ENCODE measurements at regions not wholly inside any gene's neighbourhood (a gene's known extent, or its start where the extent isn't known, plus 50 kb on each side); places are given as distances from the start of the nearest gene placed in this dataset.
"Not testable (repeated sequence)": the region's sequence is repeated elsewhere in the genome, so short reads cannot be mapped to it uniquely, and the experiment has no call there.

GRCh38 chr5:104033186-104033585, 470.6 kb upstream of the NUDT12 start:
- H3K27ac ChIP-seq (ENCODE audit: insufficient read depth, low read depth, low read length); CTCF ChIA-PET; FAIRE-seq; dilution Hi-C loops (cut with MboI; ENCODE audit: extremely low pct_ligation_motif_present, low sequenced_read_pairs); H3K27me3 ChIP-seq (ENCODE audit: control insufficient read depth in 2 of 2, insufficient read depth in 2 of 2, low read length in 2 of 2); H3K9ac ChIP-seq (replicated peaks; ENCODE audit: extremely low read depth, insufficient read depth, low read length); H3K9me1 ChIP-seq (replicated peaks; ENCODE audit: control insufficient read depth, extremely low read depth, insufficient read depth, low read length); H3K4me2 ChIP-seq (ENCODE audit: insufficient read depth, low read length); H4K20me1 ChIP-seq (replicated peaks; ENCODE audit: control insufficient read depth, extremely low read depth, insufficient read depth, low read length); H3K36me3 ChIP-seq (ENCODE audit: control insufficient read depth in 2 of 2, extremely low read depth in 1 of 2, insufficient read depth in 2 of 2, low read length in 2 of 2); H3K4me1 ChIP-seq (ENCODE audit: control insufficient read depth, extremely low read depth, insufficient read depth, low read length); H3K4me3 ChIP-seq (replicated peaks in 1 of 3; ENCODE audit: insufficient read depth in 1 of 3, low read depth in 1 of 3, low read length in 3 of 3); POLR2A ChIA-PET; H3K9me3 ChIP-seq (replicated peaks; ENCODE audit: control insufficient read depth, insufficient read depth, low read length); H2AFZ ChIP-seq (ENCODE audit: low read depth, low read length); DNase-seq (ENCODE audit: low read depth, low spot score); H3K79me2 ChIP-seq (ENCODE audit: control insufficient read depth, insufficient read depth, low read length); BruUV-seq (replicated peaks); intact Hi-C loops (cut with micrococcal nuclease): not testable (repeated sequence)

- DNase-seq (ENCODE audit: low read depth, low spot score), result no peak
- POLR2A ChIA-PET, result no interaction called here
- Histone ChIP-seq H3K79me2 (ENCODE audit: control insufficient read depth, insufficient read depth, low read length) (no peaks in the 10 kb centered on the region), H3K9me1 (replicated peaks; ENCODE audit: control insufficient read depth, extremely low read depth, insufficient read depth, low read length) (no peaks in the 10 kb centered on the region), H3K36me3 (ENCODE audit: control insufficient read depth in 2 of 2, extremely low read depth in 1 of 2, insufficient read depth in 2 of 2, low read length in 2 of 2) (no peaks in the 10 kb centered on the region), H3K9ac (replicated peaks; ENCODE audit: extremely low read depth, insufficient read depth, low read length) (no peak overlapping the region), H2AFZ (ENCODE audit: low read depth, low read length) (no peak overlapping the region), H3K4me1 (ENCODE audit: control insufficient read depth, extremely low read depth, insufficient read depth, low read length) (no peaks in the 10 kb centered on the region), H3K27me3 (ENCODE audit: control insufficient read depth in 2 of 2, insufficient read depth in 2 of 2, low read length in 2 of 2) (no peaks in the 10 kb centered on the region), H4K20me1 (replicated peaks; ENCODE audit: control insufficient read depth, extremely low read depth, insufficient read depth, low read length) (no peaks in the 10 kb centered on the region), H3K4me3 (replicated peaks in 1 of 3; ENCODE audit: insufficient read depth in 1 of 3, low read depth in 1 of 3, low read length in 3 of 3) (no peak overlapping the region), H3K27ac (ENCODE audit: insufficient read depth, low read depth, low read length) (no peak overlapping the region), H3K4me2 (ENCODE audit: insufficient read depth, low read length) (no peak overlapping the region), H3K9me3 (replicated peaks; ENCODE audit: control insufficient read depth, insufficient read depth, low read length) (no peaks in the 10 kb centered on the region)
- intact Hi-C loops (cut with micrococcal nuclease), result no loop called here
- TF ChIP-seq JUN (IDR thresholded peaks at IDR 0.05; ENCODE audit: borderline replicate concordance, insufficient read depth, insufficient read length, low read depth), result no peak
- no peak for TF ChIP-seq GATA2 (IDR thresholded peaks at IDR 0.05; ENCODE audit: insufficient read depth, insufficient read length, low read depth, low read length)
- no peak for TF ChIP-seq POLR2A (IDR thresholded peaks at IDR 0.05; ENCODE audit: low read depth, low read length)
- TF ChIP-seq EZH2 (IDR thresholded peaks at IDR 0.05; ENCODE audit: borderline replicate concordance, low read depth, low read length, severe bottlenecking), result no peak
- TF ChIP-seq MAX (IDR thresholded peaks at IDR 0.05; ENCODE audit: insufficient read depth, insufficient read length), result no peak
- TF ChIP-seq CTCF (IDR thresholded peaks at IDR 0.05; ENCODE audit: extremely low read depth in 1 of 2, insufficient read depth in 1 of 2, low read depth in 1 of 2, low read length in 2 of 2), result no peak
- no peak for TF ChIP-seq POLR2AphosphoS5 (IDR thresholded peaks at IDR 0.05; ENCODE audit: insufficient read depth, low read depth, low read length)
- TF ChIP-seq MYC (IDR thresholded peaks at IDR 0.05; ENCODE audit: low read depth, low read length), result no peak
- TF ChIP-seq FOS (IDR thresholded peaks at IDR 0.05; ENCODE audit: borderline replicate concordance, insufficient read depth, low read length), result no peak
- BruUV-seq (replicated peaks), result no TSS peak
- no peak for FAIRE-seq
- dilution Hi-C loops (cut with MboI; ENCODE audit: extremely low pct_ligation_motif_present, low sequenced_read_pairs), result no loop called here
- CTCF ChIA-PET, result no interaction called here
These were observed 461.9 kb upstream of the NUDT12 start for GRCh38 chr5:104024538-104024937.

Data from endothelial cell of umbilical vein (primary cell).